B cell (primary cell): ENCODE measurements at regions not wholly inside any gene's neighbourhood (a gene's known extent, or its start where the extent isn't known, plus 50 kb on each side); places are given as distances from the start of the nearest gene placed in this dataset.

Source experiments
- CTCF ChIP-seq: fragments of 200-600 bp; IDR thresholded peaks from one replicate; pipeline ENCODE4 v1.8.0; 2022; ENCODE audit warnings: antibody characterized with exemption, mild to moderate bottlenecking
- EZH2 ChIP-seq: IDR thresholded peaks from 2 replicates; pipeline ENCODE4 v1.6.1; 2012; ENCODE audit warnings: borderline replicate concordance, low read depth, mild to moderate bottlenecking, moderate library complexity, low read length; ENCODE audit not compliant: insufficient read depth, poor library complexity, severe bottlenecking

DNA sequence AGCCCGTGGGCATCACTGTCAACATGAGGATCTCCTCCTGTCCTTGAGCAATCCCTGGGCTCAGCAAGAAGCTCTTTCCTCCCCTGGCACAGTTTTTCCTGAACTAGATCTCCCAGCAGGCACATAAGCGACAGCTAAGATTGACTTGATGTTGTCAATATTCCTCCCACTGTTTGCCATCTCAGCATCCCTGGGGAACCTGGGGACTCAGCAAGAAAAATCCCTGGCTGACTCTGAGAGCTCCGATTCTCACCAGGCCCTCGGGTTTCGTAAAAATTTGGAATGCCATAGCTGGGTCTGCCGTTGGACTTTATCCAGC, 687.2 kb downstream of the MATN1 start:
- TF ChIP-seq CTCF = no peak
- no peak for TF ChIP-seq EZH2
